AG20443 (cell line): ENCODE measurements at regions not wholly inside any gene's neighbourhood (a gene's known extent, or its start where the extent isn't known, plus 50 kb on each side); places are given as distances from the start of the nearest gene placed in this dataset.
"Not testable (repeated sequence)": the region's sequence is repeated elsewhere in the genome, so short reads cannot be mapped to it uniquely, and the experiment has no call there.

ENCODE experiments used
- DNase-seq: peaks from one replicate; pipeline ENCODE4 v3.0.0; 2012; ENCODE audit warnings: low spot score, mixed read lengths

GRCh38 chr3:99586701-99587100, 51.7 kb upstream of the COL8A1 start:
- peak; percentile 44 for DNase-seq

GRCh38 chr3:99579965-99580364, 58.4 kb upstream of the COL8A1 start:
- no peak for DNase-seq

GRCh38 chr3:99579246-99579645, 59.1 kb upstream of the COL8A1 start:
- peak; percentile 64 for DNase-seq

- no peak for DNase-seq
These were observed 59.9 kb upstream of the COL8A1 start for GRCh38 chr3:99578339-99578970.

GRCh38 chr3:99576904-99577559, 61.4 kb upstream of the COL8A1 start:
- no peak for DNase-seq

- no peak for DNase-seq
These were observed 62.7 kb upstream of the COL8A1 start for GRCh38 chr3:99575683-99576082.

GRCh38 chr3:99570061-99570460, 68.3 kb upstream of the COL8A1 start:
- DNase-seq, result no peak

- DNase-seq, result no peak
These were observed 69.6 kb upstream of the COL8A1 start for GRCh38 chr3:99568663-99569335.

GRCh38 chr3:99565331-99565730, 73.1 kb upstream of the COL8A1 start:
- no peak for DNase-seq

- no peak for DNase-seq
These were observed 75.3 kb upstream of the COL8A1 start for GRCh38 chr3:99562990-99563607.

- peak; percentile 40 for DNase-seq
These were observed 76.3 kb upstream of the COL8A1 start for GRCh38 chr3:99562138-99562537.

- no peak for DNase-seq
These were observed 77.3 kb upstream of the COL8A1 start for GRCh38 chr3:99561056-99561455.

- DNase-seq, result no peak
These were observed 79.2 kb upstream of the COL8A1 start for GRCh38 chr3:99559196-99559595.

- not testable (repeated sequence) for DNase-seq
These were observed 82.5 kb upstream of the COL8A1 start for GRCh38 chr3:99555885-99556284.

- no peak for DNase-seq
These were observed 86.9 kb upstream of the COL8A1 start for GRCh38 chr3:99551520-99551919.

GRCh38 chr3:99549957-99550603, 88.3 kb upstream of the COL8A1 start:
- DNase-seq, result peak; percentile 44

GRCh38 chr3:99549220-99549619, 89.2 kb upstream of the COL8A1 start:
- DNase-seq, result no peak

GRCh38 chr3:99548674-99549073, 89.7 kb upstream of the COL8A1 start:
- no peak for DNase-seq

GRCh38 chr3:99545941-99546580, 92.3 kb upstream of the COL8A1 start:
- DNase-seq, result no peak

GRCh38 chr3:99544786-99545281, 93.6 kb upstream of the COL8A1 start:
- peak; percentile 59 for DNase-seq

GRCh38 chr3:99543796-99544195, 94.6 kb upstream of the COL8A1 start:
- no peak for DNase-seq
